ENCODE measurements at regions not wholly inside any gene's neighbourhood (a gene's known extent, or its start where the extent isn't known, plus 50 kb on each side); places are given as distances from the start of the nearest gene placed in this dataset.

- TF ChIP-seq TARDBP (IDR thresholded peaks at IDR 0.05) (no peak), CHAMP1 (IDR thresholded peaks at IDR 0.05) (no peak), PPARD (CRISPR knock-in tag; IDR thresholded peaks at IDR 0.05) (no peak), FOXA1 (IDR thresholded peaks at IDR 0.05; ENCODE audit: borderline replicate concordance) (no peak)
Measured at GRCh38 chr10:128405450-128405849, 279.2 kb upstream of the MKI67 start (continued).

- H3K9me1 ChIP-seq (ENCODE audit: control insufficient read depth, insufficient read depth, low read length): no peaks in the 10 kb centered on the region
- ChIA-PET CTCF (ENCODE audit: low intra/inter-chr PET ratio) (no interaction called here), POLR2A (no interaction called here)
- H3K4me3 ChIP-seq: no peak overlapping the region
- no peaks in the 10 kb centered on the region for H4K20me1 ChIP-seq (replicated peaks; ENCODE audit: control insufficient read depth, insufficient read depth, low read length)
- intact Hi-C loops (cut with micrococcal nuclease): no loop called here
- no peak overlapping the region for H2AFZ ChIP-seq (ENCODE audit: low read depth, low read length)
- ATAC-seq: no peak
- H3K27me3 ChIP-seq (ENCODE audit: control insufficient read depth in 2 of 2, insufficient read depth in 2 of 2, low read length in 2 of 2): no peaks in the 10 kb centered on the region; a peak in 2 of 5 replicates
- H3K36me3 ChIP-seq (ENCODE audit: control insufficient read depth, insufficient read depth, low read length): no peaks in the 10 kb centered on the region
- BruUV-seq (replicated peaks): no TSS peak
- FAIRE-seq: no peak
- no peaks in the 10 kb centered on the region for H3K9me3 ChIP-seq (replicated peaks; ENCODE audit: control insufficient read depth, insufficient read depth, low read depth, low read length)
- H3K9ac ChIP-seq (ENCODE audit: insufficient read depth in 1 of 2, low read depth in 2 of 2, low read length in 2 of 2): no peak overlapping the region
- 0% methylated on average over 1 of the region's 1 CpG for WGBS (ENCODE audit: insufficient coverage, low coverage, missing lambda C conversion rate)
- in situ Hi-C loops (cut with MboI): no loop called here
- no peaks in the 10 kb centered on the region for H3K79me2 ChIP-seq (ENCODE audit: control insufficient read depth, insufficient read depth, low read length)
- H3K4me1 ChIP-seq (replicated peaks in 1 of 2; ENCODE audit: control insufficient read depth in 2 of 2, insufficient read depth in 2 of 2, low read length in 2 of 2): no peaks in the 10 kb centered on the region
- TF ChIP-seq ZFX (CRISPR knock-in tag; IDR thresholded peaks at IDR 0.05) (no peak), DIDO1 (tag; IDR thresholded peaks at IDR 0.05; ENCODE audit: low read depth) (no peak), ZFP36 (IDR thresholded peaks at IDR 0.05; ENCODE audit: low read depth, low read length, partially characterized antibody) (no peak), ZNF24 (IDR thresholded peaks at IDR 0.05) (no peak), MCM5 (IDR thresholded peaks at IDR 0.05; ENCODE audit: low read depth) (no peak), IRF2 (CRISPR knock-in tag; IDR thresholded peaks at IDR 0.05) (no peak), E2F6 (IDR thresholded peaks at IDR 0.05; ENCODE audit: borderline replicate concordance in 1 of 2, extremely low read depth in 1 of 2, insufficient read depth in 1 of 2, insufficient read length in 1 of 2, low read depth in 1 of 2, low read length in 1 of 2, poor library complexity in 1 of 2, severe bottlenecking in 1 of 2) (no peak), CTBP1 (IDR thresholded peaks at IDR 0.05; ENCODE audit: borderline replicate concordance) (no peak), ELF1 (tag; IDR thresholded peaks at IDR 0.05) (no peak), TRIM24 (IDR thresholded peaks at IDR 0.05) (no peak), MYC (IDR thresholded peaks at IDR 0.05; ENCODE audit: low read depth, low read length) (no peak), MYC (CRISPR knock-in tag; IDR thresholded peaks at IDR 0.05; ENCODE audit: borderline replicate concordance, low read depth) (no peak), SMAD2 (IDR thresholded peaks at IDR 0.05; ENCODE audit: low read depth, low read length) (no peak), ZNF707 (CRISPR knock-in tag; conservative IDR thresholded peaks at IDR 0.05) (no peak), CXXC5 (CRISPR knock-in tag; IDR thresholded peaks at IDR 0.05) (no peak)
- no peak overlapping the region for H3K4me2 ChIP-seq (ENCODE audit: insufficient read depth, low read length)
- no peak overlapping the region for H3K27ac ChIP-seq (ENCODE audit: extremely low read depth, low read depth, low read length)
- no peak for DNase-seq (ENCODE audit: extremely low read depth in 1 of 4, low spot score in 3 of 4)
Measured at GRCh38 chr10:128411643-128412042, 285.4 kb upstream of the MKI67 start.

Measured in K562 (cell line).